Mesendoderm (in vitro differentiated cells): ENCODE measurements at regions not wholly inside any gene's neighbourhood (a gene's known extent, or its start where the extent isn't known, plus 50 kb on each side); places are given as distances from the start of the nearest gene placed in this dataset.

Experiments used
- DNase-seq: peaks from one replicate; pipeline ENCODE4 v3.0.0; 2013
- H2AK5ac ChIP-seq: 2 replicates; pipeline ENCODE4 v1.6.1; 2013; ENCODE audit warnings: low read length, inconsistent platforms
- H2BK120ac ChIP-seq: 2 replicates; pipeline ENCODE4 v1.6.1; 2013; ENCODE audit warnings: low read depth, mild to moderate bottlenecking, low read length, moderate library complexity, mixed read lengths
- H2BK15ac ChIP-seq: replicated peaks from 2 replicates; pipeline ENCODE4 v1.6.1; 2013; ENCODE audit warnings: low read depth, mild to moderate bottlenecking, moderate library complexity
- H2BK5ac ChIP-seq: 2 replicates; pipeline ENCODE4 v1.6.1; 2013; ENCODE audit warnings: low read length, inconsistent platforms
- H3K18ac ChIP-seq: 2 replicates; pipeline ENCODE4 v1.6.1; 2013; ENCODE audit warnings: mild to moderate bottlenecking, low read length, mixed read lengths
- H3K23ac ChIP-seq: one replicate; pipeline ENCODE4 v1.6.1; 2013; ENCODE audit warnings: low read length
- H3K27ac ChIP-seq: 2 replicates; pipeline ENCODE4 v1.5.1; 2013; ENCODE audit warnings: low read depth, mild to moderate bottlenecking, inconsistent platforms, low read length, moderate library complexity
- H3K27me3 ChIP-seq: 2 replicates; pipeline ENCODE4 v1.6.1; 2013; ENCODE audit warnings: low read length, control low read depth, mild to moderate bottlenecking, inconsistent platforms; ENCODE audit not compliant: insufficient read depth, poor library complexity
- H3K36me3 ChIP-seq: 2 replicates; pipeline ENCODE4 v1.6.1; 2013; ENCODE audit warnings: low read length, inconsistent platforms; ENCODE audit not compliant: control insufficient read depth, insufficient read depth
- H3K4ac ChIP-seq: one replicate; pipeline ENCODE4 v1.6.1; 2013; ENCODE audit warnings: low read depth, mild to moderate bottlenecking, low read length, moderate library complexity
- H3K4me1 ChIP-seq: 2 replicates; pipeline ENCODE4 v1.6.1; 2013; ENCODE audit warnings: low read depth, low read length, inconsistent platforms; ENCODE audit not compliant: control insufficient read depth
- H3K4me2 ChIP-seq: 2 replicates; pipeline ENCODE4 v1.6.1; 2013; ENCODE audit warnings: low read length
- H3K4me3 ChIP-seq: 2 replicates; pipeline ENCODE4 v1.5.1; 2013; ENCODE audit warnings: mild to moderate bottlenecking, low read length
- H3K56ac ChIP-seq: one replicate; pipeline ENCODE4 v1.6.1; 2013; ENCODE audit warnings: low read length
- H3K79me1 ChIP-seq: 2 replicates; pipeline ENCODE4 v1.6.1; 2013; ENCODE audit warnings: low read length, inconsistent platforms
- H3K79me2 ChIP-seq: 2 replicates; pipeline ENCODE4 v1.6.1; 2013; ENCODE audit warnings: mild to moderate bottlenecking, low read length; ENCODE audit not compliant: control insufficient read depth, insufficient read depth
- H3K9ac ChIP-seq: 2 replicates; pipeline ENCODE4 v1.6.1; 2013; ENCODE audit warnings: low read length, inconsistent platforms
- H4K5ac ChIP-seq: one replicate; pipeline ENCODE4 v1.6.1; 2013; ENCODE audit warnings: low read length
- H4K8ac ChIP-seq: one replicate; pipeline ENCODE4 v1.6.1; 2013; ENCODE audit warnings: low read depth, mild to moderate bottlenecking, control low read depth, low read length, moderate library complexity
- WGBS: extraction: QIAGEN DNeasy Blood & Tissue Kit; methylation state at CpG from one replicate; pipeline ENCODE4 v1.1.7; 2013; ENCODE audit warnings: low lambda C conversion rate, missing lambda C conversion rate; ENCODE audit not compliant: insufficient coverage; ENCODE audit errors: extremely low coverage; 5-methylcytosine and 5-hydroxymethylcytosine counted together

GRCh38 chr13:40344270-40345148 lies 321.9 kb downstream of the FOXO1 start:
- no peaks in the 10 kb centered on the region for H3K36me3 ChIP-seq
- H2AK5ac ChIP-seq: no peak overlapping the region
- H3K9ac ChIP-seq: no peak overlapping the region
- H3K79me1 ChIP-seq: no peaks in the 10 kb centered on the region
- H3K4me2 ChIP-seq: no peak overlapping the region
- no peak overlapping the region for H3K56ac ChIP-seq
- H3K4ac ChIP-seq: no peak overlapping the region
- H3K4me3 ChIP-seq: no peak overlapping the region
- whole genome bisulfite sequencing: no CpG with 5 or more reads among the region's 11 CpGs
- peaks cover 18% of the 10 kb centered on the region for H3K4me1 ChIP-seq
- DNase-seq: no peak
- no peak overlapping the region for H3K18ac ChIP-seq
- no peak overlapping the region for H2BK120ac ChIP-seq
- no peak overlapping the region for H2BK15ac ChIP-seq
- no peak overlapping the region for H4K5ac ChIP-seq
- no peaks in the 10 kb centered on the region for H3K27me3 ChIP-seq
- H3K27ac ChIP-seq: no peak overlapping the region
- H3K23ac ChIP-seq: no peak overlapping the region
- H2BK5ac ChIP-seq: no peak overlapping the region
- no peak overlapping the region for H4K8ac ChIP-seq
- no peaks in the 10 kb centered on the region for H3K79me2 ChIP-seq

GRCh38 chr13:40345149-40345514 lies 321.3 kb downstream of the FOXO1 start:
- WGBS: no CpG with 5 or more reads among the region's 2 CpGs
- H3K36me3 ChIP-seq: no peaks in the 10 kb centered on the region
- H3K23ac ChIP-seq: no peak overlapping the region
- peak overlapping the region; percentile 60 for H3K18ac ChIP-seq
- H3K27me3 ChIP-seq: no peaks in the 10 kb centered on the region
- no peak overlapping the region for H2AK5ac ChIP-seq
- H2BK15ac ChIP-seq: no peak overlapping the region
- no peak overlapping the region for H3K9ac ChIP-seq
- no peak overlapping the region for H2BK5ac ChIP-seq
- no peak overlapping the region for H3K4me3 ChIP-seq
- H3K4me1 ChIP-seq: peaks cover 18% of the 10 kb centered on the region
- DNase-seq: no peak
- H3K4ac ChIP-seq: no peak overlapping the region
- H3K4me2 ChIP-seq: no peak overlapping the region
- peak overlapping the region; percentile 26 for H3K56ac ChIP-seq
- H4K5ac ChIP-seq: no peak overlapping the region
- H3K79me2 ChIP-seq: no peaks in the 10 kb centered on the region
- no peak overlapping the region for H2BK120ac ChIP-seq
- H3K27ac ChIP-seq: no peak overlapping the region
- no peak overlapping the region for H4K8ac ChIP-seq
- no peaks in the 10 kb centered on the region for H3K79me1 ChIP-seq

GRCh38 chr13:40345654-40346372 lies 320.6 kb downstream of the FOXO1 start:
- Histone ChIP-seq H3K79me2 (no peaks in the 10 kb centered on the region), H2AK5ac (no peak overlapping the region), H3K36me3 (no peaks in the 10 kb centered on the region), H3K4me3 (no peak overlapping the region), H3K4me1 (peaks cover 18% of the 10 kb centered on the region), H3K4ac (peak overlapping the region; percentile 19), H3K9ac (peak overlapping the region; percentile 33), H3K27ac (no peak overlapping the region), H3K79me1 (no peaks in the 10 kb centered on the region), H3K56ac (peak overlapping the region; percentile 37), H2BK15ac (peak overlapping the region; percentile 59), H2BK120ac (no peak overlapping the region), H4K5ac (no peak overlapping the region), H3K27me3 (no peaks in the 10 kb centered on the region), H3K18ac (peak overlapping the region; percentile 76), H3K23ac (no peak overlapping the region), H4K8ac (no peak overlapping the region), H2BK5ac (no peak overlapping the region), H3K4me2 (no peak overlapping the region)
- WGBS: no CpG with 5 or more reads among the region's 12 CpGs
- peak; percentile 20 for DNase-seq

- Histone ChIP-seq H3K4me2 (no peak overlapping the region), H4K8ac (no peak overlapping the region), H3K79me2 (no peaks in the 10 kb centered on the region), H3K4ac (no peak overlapping the region), H3K27me3 (no peaks in the 10 kb centered on the region), H3K79me1 (no peaks in the 10 kb centered on the region), H3K4me3 (no peak overlapping the region), H2BK5ac (no peak overlapping the region), H3K36me3 (no peaks in the 10 kb centered on the region), H4K5ac (no peak overlapping the region), H3K23ac (no peak overlapping the region), H3K4me1 (peaks cover 18% of the 10 kb centered on the region), H2BK120ac (no peak overlapping the region), H3K9ac (no peak overlapping the region), H3K27ac (no peak overlapping the region), H3K56ac (no peak overlapping the region), H2AK5ac (no peak overlapping the region), H2BK15ac (no peak overlapping the region), H3K18ac (no peak overlapping the region)
- no peak for DNase-seq
- no CpG with 5 or more reads among the region's 2 CpGs for WGBS
Measured at GRCh38 chr13:40346592-40346991, 319.8 kb downstream of the FOXO1 start.

- peak; percentile 46 for DNase-seq
- WGBS: no CpG with 5 or more reads among the region's 7 CpGs
- H3K4me3 ChIP-seq: no peak overlapping the region
Measured at GRCh38 chr13:40348096-40348679, 318.3 kb downstream of the FOXO1 start.

More at GRCh38 chr13:40348096-40348679, 318.3 kb downstream of the FOXO1 start:
- Histone ChIP-seq H3K79me2 (no peaks in the 10 kb centered on the region), H2AK5ac (no peak overlapping the region), H3K18ac (no peak overlapping the region), H3K56ac (peak overlapping the region; percentile 75), H3K27ac (no peak overlapping the region), H2BK15ac (no peak overlapping the region), H3K4me2 (no peak overlapping the region), H3K79me1 (no peaks in the 10 kb centered on the region), H2BK120ac (no peak overlapping the region), H4K8ac (no peak overlapping the region), H2BK5ac (no peak overlapping the region), H3K27me3 (no peaks in the 10 kb centered on the region), H3K4me1 (peaks cover 16% of the 10 kb centered on the region), H3K9ac (no peak overlapping the region), H4K5ac (no peak overlapping the region), H3K23ac (no peak overlapping the region), H3K4ac (no peak overlapping the region), H3K36me3 (no peaks in the 10 kb centered on the region)
